Activated CD4-positive, alpha-beta T cell treated with anti-CD3 and anti-CD28 coated beads, Interleukin-2, Interleukin-4, amounts not matched to agents 100 ng/mL and 50 ng/mL, durations not matched to agents 16 hours and 8 hours (primary cell): ENCODE measurements at regions not wholly inside any gene's neighbourhood (a gene's known extent, or its start where the extent isn't known, plus 50 kb on each side); places are given as distances from the start of the nearest gene placed in this dataset.

ENCODE experiments used
- DNase-seq: peaks from one replicate; pipeline ENCODE4 v3.0.0-alpha.2; 2020; ENCODE audit warnings: low spot score

DNA sequence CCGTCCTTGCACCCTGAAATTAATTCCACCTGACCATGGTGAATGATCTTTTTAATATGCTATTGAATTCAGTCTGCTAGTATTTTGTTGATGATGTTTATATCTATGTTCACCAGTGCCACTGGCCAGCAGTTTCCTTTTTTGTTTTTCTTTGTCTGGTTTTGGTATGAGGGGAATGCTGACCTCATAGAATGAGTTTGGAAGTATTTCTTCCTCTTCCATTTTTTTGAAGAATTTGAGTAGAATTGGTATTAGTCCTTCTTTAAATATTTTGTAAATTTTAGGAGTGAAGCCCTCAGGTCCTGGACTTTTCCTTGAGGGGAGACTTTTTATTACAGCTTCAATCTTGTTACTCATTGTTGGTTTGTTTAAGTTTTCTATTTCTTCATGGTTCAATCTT, 231.6 kb downstream of the MRPL39 start:
- DNase-seq: no peak

DNA sequence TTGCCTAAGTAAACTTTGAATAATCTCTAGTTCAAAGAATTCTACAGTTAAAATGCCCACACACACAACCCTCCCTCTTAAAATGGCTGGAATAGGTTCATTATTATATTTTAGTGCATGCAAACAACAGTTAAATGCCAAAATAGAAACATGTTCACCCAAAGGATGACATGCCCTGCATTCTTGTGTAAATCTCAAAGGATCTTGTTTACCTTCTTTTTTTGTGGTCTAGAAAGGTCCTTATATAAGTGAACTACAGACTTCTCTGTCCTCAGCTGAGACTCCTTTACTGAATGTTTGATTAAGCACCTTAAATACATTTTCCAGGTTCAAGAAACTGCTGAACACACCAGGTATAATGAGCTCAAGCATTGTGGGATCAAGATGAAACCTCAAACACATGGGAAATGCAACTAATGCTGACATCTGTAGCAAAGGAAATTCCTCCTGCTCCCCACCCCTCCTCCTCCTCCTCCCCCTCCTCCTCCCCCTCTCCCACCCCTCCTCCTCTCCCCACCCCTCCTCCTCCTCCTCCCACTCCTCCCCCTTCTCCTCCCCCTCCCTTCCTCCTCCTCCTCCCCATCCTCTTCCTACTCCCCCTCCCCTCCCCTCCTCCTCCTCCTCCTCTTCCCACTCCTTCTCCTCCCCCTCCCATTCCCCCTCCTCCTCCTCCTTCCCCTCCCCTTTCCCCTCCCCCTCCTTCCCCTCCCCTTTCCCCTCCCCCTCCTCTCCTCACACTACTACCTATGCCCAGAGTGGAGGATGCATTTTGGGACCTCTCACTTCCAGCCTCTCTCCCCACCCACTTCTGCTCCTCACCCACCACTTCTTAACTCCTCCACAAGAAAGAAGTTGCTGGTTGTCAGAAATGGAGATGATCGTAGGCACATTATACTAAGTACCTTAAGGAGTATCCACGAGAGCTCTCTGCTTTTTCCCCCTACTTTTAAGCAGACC, 233.9 kb downstream of the MRPL39 start:
- DNase-seq: no peak

DNA sequence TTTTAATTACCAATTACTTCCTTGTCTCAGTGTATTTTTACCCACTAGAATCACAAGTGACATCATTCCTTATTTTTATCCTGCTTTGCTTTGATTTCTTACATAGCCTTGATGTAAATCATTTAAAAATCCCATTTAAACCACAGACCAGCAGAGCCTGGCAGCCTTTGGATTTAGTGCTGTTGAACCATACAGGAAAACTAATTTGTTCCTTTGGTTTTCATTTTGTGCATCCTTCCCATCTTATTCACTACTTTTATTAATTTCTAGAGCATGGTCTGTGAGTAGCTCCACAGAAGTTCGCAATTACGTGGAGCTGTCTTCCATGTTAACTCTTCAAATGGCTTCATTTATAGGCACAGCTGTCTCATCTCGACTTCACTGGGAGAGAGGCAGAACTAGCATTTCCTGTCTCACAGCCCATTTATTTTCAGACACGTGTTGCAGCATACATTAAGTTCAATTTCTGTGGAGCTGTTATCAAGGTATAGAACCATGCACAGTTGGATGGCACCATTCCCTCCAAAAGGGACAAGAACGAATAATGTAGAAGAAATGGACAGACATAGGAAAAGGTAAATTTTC, 235.3 kb downstream of the MRPL39 start:
- no peak for DNase-seq

DNA sequence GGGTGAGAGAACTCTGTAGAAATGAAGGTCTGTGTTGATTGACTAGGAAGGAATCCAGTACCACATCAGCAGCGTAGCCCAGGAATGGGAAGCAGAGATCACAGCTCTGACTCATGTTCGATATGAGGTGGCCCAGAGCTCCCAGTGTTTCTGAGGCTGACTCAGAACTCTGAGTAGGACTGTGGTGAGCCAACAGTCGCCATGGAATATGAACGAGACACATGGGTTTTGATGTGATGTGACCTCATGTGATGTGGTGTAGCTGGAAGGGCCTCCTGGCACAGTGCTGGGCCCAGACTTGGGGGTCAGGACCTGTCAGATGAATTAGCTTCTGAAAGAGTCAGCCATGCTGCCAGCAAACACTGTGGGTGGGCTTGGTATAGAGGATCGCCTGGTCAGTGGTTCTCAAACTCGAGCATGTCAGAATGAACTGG, 237.0 kb downstream of the MRPL39 start:
- peak; percentile 28 for DNase-seq

DNA sequence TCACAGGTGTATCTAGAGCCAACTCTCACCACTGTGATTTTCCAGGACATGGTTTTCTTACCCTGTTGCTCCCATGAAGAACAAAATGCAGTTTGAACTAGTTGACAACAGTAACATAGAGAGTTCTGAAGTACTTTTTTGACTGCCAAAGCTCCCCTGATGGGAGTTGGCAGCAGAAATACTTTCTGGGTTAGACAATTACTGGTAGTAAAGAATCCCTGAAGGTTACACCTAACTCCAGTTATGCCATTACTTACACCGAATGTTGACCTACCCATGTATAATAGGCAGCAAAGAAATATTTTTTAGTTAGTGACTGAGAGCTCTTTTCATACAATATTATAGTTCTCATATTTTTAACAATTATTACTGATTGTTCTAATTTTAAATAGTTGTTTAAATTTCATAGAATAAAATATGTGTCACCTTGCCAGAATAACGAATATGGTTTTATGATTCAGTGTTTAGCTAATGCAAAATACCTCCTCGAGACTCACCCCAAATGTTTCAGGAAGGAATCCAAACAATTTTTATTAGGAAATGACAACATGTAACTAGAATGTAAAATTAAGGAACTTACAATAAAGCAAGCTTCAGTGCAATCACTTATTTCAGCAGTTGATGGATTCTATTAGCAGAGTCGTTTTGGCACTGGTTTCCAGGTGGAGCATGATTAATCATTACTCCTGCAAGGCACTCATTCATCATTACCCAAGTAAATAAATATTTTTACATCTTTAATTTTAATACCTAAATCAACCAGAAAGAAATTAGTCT, 237.6 kb downstream of the MRPL39 start:
- DNase-seq: no peak

DNA sequence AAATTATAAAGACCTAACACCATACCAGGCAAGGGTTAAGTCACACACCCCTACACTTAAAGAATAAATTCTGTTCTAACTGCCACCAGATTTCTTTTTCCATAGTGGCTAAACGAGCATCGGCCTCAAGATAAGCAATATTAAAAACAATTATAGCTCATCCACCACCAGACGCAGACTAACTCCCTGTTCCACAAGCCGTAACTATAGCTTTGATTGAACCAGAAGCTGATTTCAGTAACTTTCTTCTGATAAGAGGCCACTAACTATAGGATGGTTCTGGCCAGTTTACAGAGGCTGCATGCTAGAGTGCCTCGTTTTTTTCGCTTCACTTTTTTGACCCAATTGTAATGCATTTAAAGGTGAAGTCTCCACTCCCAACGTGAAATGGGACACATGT, 238.8 kb downstream of the MRPL39 start:
- DNase-seq: no peak

DNA sequence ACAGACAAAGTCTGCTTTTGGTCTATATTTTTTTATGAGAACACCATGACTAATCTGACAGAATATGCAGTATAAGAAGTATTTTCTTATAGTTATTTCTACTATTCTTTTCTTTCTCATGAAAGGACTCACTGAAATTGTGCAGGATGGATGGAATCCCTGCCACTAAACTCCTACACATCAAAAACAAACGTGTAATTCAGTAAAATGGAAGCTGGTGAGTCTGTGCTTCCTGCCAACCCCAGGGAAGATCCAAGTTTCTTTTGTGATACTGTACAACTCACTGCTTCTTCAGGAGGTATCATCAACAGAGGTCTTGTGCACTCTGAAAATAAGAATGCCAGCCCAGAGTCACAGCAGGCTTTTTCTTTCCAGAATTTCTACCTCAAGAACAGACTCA, 241.2 kb downstream of the MRPL39 start:
- no peak for DNase-seq

DNA sequence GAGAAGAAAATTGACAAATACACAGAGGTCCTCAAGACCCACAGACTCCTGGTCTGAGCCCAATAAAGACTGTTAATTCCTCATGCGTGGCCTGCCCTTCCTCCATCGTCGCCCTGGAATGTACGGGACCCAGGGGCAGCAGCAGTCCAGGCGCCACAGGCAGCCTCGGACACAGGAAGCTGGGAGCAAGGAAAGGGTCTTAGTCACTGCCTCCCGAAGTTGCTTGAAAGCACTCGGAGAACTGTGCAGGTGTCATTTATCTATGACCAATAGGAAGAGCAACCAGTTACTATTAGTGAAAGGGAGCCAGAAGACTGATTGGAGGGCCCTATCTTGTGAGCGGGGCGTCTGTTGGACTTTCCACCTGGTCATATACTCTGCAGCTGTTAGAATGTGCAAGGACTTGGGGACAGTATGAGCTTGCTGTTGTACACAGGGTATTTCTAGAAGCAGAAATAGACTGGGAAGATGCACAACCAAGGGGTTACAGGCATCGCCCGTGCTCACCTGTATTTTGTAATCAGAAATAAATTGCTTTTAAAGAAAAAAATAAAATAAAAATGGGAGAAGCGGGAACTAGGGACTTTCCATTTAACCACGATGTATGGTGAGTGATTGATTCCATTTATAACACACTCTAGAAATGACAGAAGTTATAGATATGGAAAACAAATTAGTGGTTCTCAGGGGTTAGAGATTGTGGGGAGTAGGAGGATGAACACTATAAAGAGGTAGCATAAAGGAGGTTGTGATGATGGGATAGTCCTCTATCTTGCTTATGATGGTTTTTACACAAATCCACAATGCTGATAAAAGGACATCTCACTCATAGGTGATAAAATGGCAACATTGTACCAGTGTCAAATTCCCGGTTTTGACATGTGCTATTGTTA, 244.7 kb downstream of the MRPL39 start:
- DNase-seq: peak; percentile 8

DNA sequence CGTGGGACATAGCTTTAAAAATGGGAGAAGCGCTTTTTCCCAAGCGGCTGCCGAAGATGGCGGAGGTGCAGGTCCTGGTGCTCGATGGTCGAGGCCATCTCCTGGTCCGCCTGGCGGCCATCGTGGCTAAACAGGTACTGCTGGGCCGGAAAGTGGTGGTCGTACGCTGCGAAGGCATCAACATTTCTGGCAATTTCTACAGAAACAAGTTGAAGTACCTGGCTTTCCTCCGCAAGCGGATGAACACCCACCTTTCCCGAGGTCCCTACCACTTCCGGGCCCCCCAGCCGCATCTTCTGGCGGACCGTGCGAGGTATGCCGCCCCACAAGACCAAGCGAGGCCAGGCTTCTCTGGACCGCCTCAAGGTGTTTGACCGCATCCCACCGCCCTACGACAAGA, 245.5 kb downstream of the MRPL39 start:
- no peak for DNase-seq

DNA sequence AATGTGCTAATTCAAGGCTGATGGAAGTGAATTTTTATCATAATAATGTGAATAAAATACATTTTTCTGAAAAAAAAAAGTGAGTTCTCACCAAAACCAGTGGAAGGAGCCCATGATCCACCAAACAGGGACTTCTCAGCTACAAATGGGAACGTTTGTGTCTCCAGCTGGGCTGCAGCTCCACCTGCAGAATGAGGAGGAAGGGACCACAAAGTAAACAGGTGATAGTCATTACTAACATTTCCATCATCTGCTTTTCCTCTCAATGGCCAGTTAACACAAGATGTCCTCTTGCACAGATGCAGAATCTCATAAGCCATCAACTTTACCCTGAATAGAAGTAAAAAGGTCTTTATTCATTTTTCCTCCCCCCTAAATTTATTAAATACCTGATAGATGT, 246.2 kb downstream of the MRPL39 start:
- DNase-seq: no peak

DNA sequence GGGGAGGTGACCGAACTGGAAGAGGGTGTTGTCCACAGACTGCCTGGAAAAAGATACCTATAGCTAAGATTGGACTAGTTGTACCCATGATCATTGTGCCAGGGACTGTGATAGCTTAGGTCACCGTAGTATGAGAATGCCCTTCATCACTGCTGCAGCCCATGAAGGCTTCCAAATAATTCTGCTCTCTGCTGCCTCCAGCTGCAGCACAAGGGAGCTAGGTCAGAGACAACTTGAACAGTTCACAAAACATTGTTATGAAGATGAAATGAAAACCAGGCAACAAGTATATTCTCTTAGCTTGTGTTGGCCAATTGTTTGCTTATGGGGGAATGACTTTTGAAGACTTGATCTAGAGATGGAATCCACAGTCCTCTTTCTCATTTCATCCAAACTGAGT, 246.7 kb downstream of the MRPL39 start:
- DNase-seq: peak; percentile 5

DNA sequence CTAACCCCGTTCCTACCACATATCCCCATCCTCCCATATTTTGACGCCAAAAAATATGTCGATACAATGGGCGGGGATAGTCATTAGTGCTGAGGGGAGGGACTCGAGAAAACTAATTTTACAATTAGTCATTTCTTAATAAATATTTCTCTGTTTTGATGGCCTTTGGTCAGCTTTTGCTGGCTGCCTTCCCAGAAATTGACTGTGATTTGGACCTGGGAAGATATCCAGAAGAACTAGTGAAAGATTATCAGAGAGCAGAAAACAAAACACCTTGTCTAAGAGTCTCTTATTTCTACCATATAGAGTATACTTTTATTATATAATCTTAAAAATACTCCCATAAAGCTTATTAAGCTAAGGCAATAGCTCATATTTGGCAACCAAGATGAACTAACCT, 247.6 kb downstream of the MRPL39 start:
- no peak for DNase-seq

DNA sequence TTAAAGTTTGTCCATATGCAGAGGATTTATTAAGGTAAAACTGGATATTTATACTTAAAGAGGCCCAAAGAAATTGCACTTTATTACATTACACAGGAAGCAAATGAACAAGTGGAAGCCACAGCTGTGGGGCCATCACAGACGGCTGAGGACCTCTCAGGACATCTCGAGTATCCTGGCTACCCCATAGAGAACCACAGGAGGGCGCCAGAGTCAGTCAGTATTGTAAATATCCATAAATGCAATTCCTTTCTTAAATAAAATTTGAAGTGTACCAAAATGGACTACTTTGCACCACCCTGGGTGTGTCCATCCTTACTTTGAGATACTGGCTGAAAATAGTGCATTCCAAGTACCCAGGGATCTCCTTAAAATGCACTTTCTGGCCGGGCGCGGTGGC, 257.2 kb downstream of the MRPL39 start:
- DNase-seq: peak; percentile 31

DNA sequence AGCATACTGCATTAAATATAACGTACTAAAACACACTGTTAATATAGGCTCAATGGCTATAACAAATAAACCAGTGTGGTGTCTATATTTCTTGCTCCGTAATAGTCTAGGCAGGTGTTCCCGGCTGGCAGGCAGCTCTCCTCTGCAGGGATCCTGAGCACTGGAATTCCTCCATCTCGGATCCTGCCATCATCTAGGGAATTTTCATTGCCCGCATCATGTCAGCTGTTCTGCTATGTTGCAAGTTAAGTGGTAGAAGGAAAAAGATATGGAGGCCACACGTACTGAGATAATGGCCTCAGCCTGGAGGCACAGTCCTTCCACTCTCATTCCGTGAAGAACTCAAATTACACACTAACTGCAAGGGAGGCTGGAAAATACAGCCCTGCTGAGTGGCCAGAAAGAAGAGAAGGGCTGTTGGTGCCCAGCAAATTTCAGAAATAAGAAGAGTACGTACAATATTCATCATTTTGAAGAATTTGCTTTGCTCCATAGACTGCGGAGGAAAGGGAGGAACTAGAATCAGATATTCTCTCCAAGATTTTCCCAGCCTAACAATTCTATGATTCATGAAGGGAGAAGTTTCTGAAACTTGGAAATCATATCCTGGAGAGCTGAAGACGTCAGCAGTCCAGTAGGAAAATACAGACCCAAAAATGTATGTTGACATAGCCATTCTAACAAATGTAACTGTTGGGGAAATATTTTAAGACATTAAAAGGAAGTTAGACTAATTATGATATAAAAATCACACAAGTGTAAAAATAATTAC, 263.3 kb downstream of the MRPL39 start:
- no peak for DNase-seq

DNA sequence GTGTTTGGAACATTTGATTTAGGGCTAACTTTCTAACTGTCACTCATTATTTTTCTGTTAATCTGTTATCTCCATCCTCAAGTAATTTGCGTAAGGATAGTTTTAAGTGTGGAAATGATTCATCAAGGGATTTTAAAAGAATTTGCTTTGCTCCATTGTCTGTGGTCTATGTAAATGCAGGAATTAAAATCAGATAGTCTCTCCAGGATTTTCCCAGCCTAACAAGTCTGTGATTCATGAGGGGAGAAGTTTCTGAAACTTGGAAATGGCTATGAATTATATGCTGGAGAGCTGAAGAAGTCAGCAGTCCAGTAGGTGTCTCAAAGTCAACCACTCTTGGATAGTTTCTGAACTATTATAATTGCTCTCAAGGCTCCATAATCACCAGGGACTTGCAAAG, 264.5 kb downstream of the MRPL39 start:
- DNase-seq: no peak

DNA sequence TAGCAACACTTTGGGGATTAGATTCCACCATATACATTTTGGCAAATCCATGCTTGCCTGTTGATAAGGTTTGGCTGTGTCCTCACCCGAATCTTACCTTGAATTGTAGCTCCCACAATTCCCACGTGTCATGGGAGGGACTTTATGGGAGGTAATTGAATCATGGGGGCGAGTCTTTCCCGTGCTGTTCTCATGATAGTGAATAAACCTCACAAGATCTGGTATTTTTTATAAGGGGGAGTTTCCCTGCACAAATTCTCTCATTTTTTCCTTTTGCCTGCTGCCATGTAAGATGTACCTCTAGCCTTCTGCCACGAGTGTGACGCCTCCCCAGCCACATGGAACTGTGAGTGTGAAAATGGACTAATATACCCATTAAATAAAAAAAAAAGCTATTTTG, 265.3 kb downstream of the MRPL39 start:
- no peak for DNase-seq

DNA sequence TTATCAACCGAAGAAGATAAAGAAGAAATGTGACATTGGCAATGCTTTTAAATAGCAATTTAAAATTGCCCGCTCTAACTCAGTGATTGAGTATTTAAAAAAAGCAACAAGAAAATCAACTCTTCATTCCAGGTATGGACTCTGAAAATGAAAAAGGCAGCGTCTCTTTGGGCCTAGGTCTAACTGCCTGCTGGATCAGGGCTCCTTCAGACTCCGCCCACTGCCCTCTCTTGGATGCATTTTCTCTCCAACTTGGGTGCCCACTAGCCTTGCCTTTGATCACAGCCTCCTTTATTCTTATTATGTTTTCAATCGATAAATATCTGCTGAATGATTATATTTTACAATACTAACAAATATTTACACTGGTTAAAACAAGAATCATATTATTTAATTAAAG, 268.9 kb downstream of the MRPL39 start:
- no peak for DNase-seq

DNA sequence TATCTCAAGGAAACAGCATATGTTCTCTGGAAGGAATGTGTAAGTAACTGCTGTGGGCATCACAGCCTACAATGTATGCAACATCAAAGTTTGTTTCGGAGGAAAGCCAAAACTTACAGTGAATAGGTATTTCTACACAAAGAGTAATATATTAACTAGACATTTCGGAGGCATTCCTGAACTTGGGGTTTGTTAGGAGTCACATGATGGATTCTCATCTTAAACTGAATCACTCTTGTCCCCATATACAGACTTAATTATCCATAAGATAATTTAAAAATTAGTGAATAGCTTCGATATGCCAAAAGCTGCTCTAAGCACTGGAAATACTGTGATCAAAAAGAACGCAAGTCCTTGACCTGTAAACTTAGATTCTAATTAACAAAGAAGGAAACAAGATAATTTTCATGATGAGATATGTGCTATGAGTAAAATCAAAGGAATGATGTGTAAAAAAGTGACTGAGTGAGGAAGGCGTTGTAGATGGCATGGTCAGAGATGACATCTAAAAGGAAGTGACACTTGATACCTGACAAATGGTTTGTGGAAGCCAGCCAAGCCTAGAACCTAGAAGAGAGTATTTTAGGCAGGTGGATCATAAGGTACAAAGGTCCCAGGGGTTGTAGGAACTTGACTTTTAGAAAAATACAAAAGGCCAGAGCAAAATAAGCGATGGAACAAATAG, 273.1 kb downstream of the MRPL39 start:
- no peak for DNase-seq

DNA sequence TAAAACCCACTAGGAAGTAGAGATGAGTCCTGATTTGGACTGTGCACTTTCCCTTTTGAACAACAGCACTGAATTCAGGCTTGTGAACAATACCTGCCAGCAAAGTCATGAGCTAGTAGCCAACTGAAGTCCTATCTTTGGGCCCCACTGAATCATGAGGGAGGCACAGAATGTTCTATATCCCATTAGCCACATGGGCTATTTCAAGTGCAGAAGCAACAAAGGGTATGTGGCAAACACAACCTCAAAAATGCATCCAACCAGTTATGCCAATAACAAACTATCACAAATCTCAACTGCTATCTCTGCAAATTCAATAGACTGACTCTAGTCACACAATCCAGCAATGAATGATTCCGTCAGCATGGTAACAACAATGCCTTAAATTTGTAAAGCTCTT, 276.0 kb downstream of the MRPL39 start:
- DNase-seq: no peak

DNA sequence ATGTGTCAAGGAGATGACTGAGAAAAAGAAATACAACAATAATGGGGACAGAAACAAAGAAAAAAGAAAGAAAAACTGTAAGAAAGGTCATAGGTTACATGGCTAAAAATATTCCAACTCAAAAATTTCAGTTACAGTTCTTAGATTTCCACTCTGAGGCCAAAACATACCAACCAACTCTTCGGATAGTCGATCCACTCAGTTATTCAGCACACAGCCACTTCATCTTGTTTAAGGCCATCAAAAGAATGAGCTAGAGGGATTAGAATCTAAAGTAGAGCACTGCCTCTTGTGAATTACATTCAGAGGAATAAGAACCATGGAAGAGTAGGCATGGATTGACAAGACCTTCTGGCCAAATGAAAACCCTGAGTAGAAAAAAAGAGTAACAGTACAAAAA, 277.0 kb downstream of the MRPL39 start:
- DNase-seq: no peak
